GM12891 (cell line): ENCODE measurements at regions not wholly inside any gene's neighbourhood (a gene's known extent, or its start where the extent isn't known, plus 50 kb on each side); places are given as distances from the start of the nearest gene placed in this dataset.

ENCODE experiments used
- PAX5 ChIP-seq: IDR thresholded peaks from 2 replicates; pipeline ENCODE4 v1.6.1; 2011; ENCODE audit warnings: low read length, moderate library complexity, mild to moderate bottlenecking; ENCODE audit not compliant: insufficient read depth, severe bottlenecking
- POLR2A ChIP-seq: IDR thresholded peaks from 2 replicates; pipeline ENCODE4 v1.6.1; 2011; ENCODE audit warnings: low read depth, low read length, control low read depth
- POLR2AphosphoS5 ChIP-seq: IDR thresholded peaks from 2 replicates; pipeline ENCODE4 v1.6.1; 2011; ENCODE audit warnings: low read depth, low read length, control low read depth
- SPI1 ChIP-seq: IDR thresholded peaks from 2 replicates; pipeline ENCODE4 v1.6.1; 2011; ENCODE audit warnings: low read depth, low read length, control low read depth
- TAF1 ChIP-seq: IDR thresholded peaks from 2 replicates; pipeline ENCODE4 v1.6.1; 2011; ENCODE audit warnings: low read depth, low read length, control low read depth

- TF ChIP-seq POLR2A = no peak
- no peak for TF ChIP-seq TAF1
- no peak for TF ChIP-seq POLR2AphosphoS5
- no peak for TF ChIP-seq PAX5
- no peak for TF ChIP-seq SPI1
Observed at GRCh38 chr9:13974891-13975290, 339.1 kb downstream of the NFIB start.
